GM19463 (cell line): ENCODE measurements at regions not wholly inside any gene's neighbourhood (a gene's known extent, or its start where the extent isn't known, plus 50 kb on each side); places are given as distances from the start of the nearest gene placed in this dataset.
A peak's percentile ranks its signal among the peaks of the same experiment; 100 is the strongest.

ENCODE experiments used
- ATAC-seq: cut with Tn5 transposase; IDR thresholded peaks from one replicate; pipeline ENCODE4 v1.9.1; 2021; ENCODE audit warnings: mild to moderate bottlenecking, moderate library complexity; ENCODE audit not compliant: unreplicated experiment

GRCh38 chr5:6806668-6807067 is 93.4 kb downstream of the TENT4A start:
- no peak for ATAC-seq

GRCh38 chr5:6808462-6808861 is 95.2 kb downstream of the TENT4A start:
- ATAC-seq, result no peak

- no peak for ATAC-seq
Measured at GRCh38 chr5:6810641-6811405, 97.6 kb downstream of the TENT4A start.

- no peak for ATAC-seq
Measured at GRCh38 chr5:6812091-6812490, 98.9 kb downstream of the TENT4A start.

- no peak for ATAC-seq
Measured at GRCh38 chr5:6812800-6813731, 99.8 kb downstream of the TENT4A start.

GRCh38 chr5:6814816-6815215 is 101.6 kb downstream of the TENT4A start:
- ATAC-seq, result no peak

GRCh38 chr5:6818594-6819511 is 105.6 kb downstream of the TENT4A start:
- no peak for ATAC-seq

- ATAC-seq, result no peak
Measured at GRCh38 chr5:6819521-6819920, 106.3 kb downstream of the TENT4A start.

GRCh38 chr5:6820851-6821479 is 107.7 kb downstream of the TENT4A start:
- ATAC-seq, result peak; percentile 65

- no peak for ATAC-seq
Measured at GRCh38 chr5:6822068-6822467, 108.8 kb downstream of the TENT4A start.

- ATAC-seq, result no peak
Measured at GRCh38 chr5:6822556-6823343, 109.5 kb downstream of the TENT4A start.

GRCh38 chr5:6823996-6824395 is 110.8 kb downstream of the TENT4A start:
- no peak for ATAC-seq

- ATAC-seq, result no peak
Measured at GRCh38 chr5:6825678-6826244, 112.5 kb downstream of the TENT4A start.

GRCh38 chr5:6826756-6827155 is 113.5 kb downstream of the TENT4A start:
- ATAC-seq, result no peak

GRCh38 chr5:6827526-6828219 is 114.4 kb downstream of the TENT4A start:
- peak; percentile 64 for ATAC-seq

- peak; percentile 77 for ATAC-seq
Measured at GRCh38 chr5:6829150-6829784, 116.0 kb downstream of the TENT4A start.

GRCh38 chr5:6830643-6831239 is 117.5 kb downstream of the TENT4A start:
- no peak for ATAC-seq
